ENCODE measurements at regions not wholly inside any gene's neighbourhood (a gene's known extent, or its start where the extent isn't known, plus 50 kb on each side); places are given as distances from the start of the nearest gene placed in this dataset.

GRCh38 chr3:27644941-27645340 is 77.2 kb downstream of the EOMES start:
- no peak overlapping the region for H3K9ac ChIP-seq (ENCODE audit: extremely low read depth, insufficient read length, low read length)
- Mint-ChIP-seq H3K27me3 (ENCODE audit: low read depth) (no peaks in the 10 kb centered on the region), H3K4me1 (peaks cover 3% of the 10 kb centered on the region in 2 experiments; a peak in 1 of 4 replicates)

More at GRCh38 chr3:27644941-27645340, 77.2 kb downstream of the EOMES start:
- Histone ChIP-seq H3K9me3 (ENCODE audit: control insufficient read depth, low read depth, low read length) (no peaks in the 10 kb centered on the region), H2BK20ac (ENCODE audit: low read depth, low read length, poor library complexity, severe bottlenecking) (no peak overlapping the region), H3K18ac (ENCODE audit: insufficient read length, low read depth, low read length) (no peak overlapping the region), H2BK5ac (ENCODE audit: insufficient read length, low read length) (no peak overlapping the region), H3K4ac (ENCODE audit: low read depth, low read length) (no peak overlapping the region), H3K79me1 (ENCODE audit: insufficient read depth, low read depth, low read length, poor library complexity, severe bottlenecking) (no peaks in the 10 kb centered on the region), H4K5ac (ENCODE audit: insufficient read length, low read depth, low read length) (no peak overlapping the region), H2BK12ac (ENCODE audit: insufficient read length, low read depth, low read length) (no peak overlapping the region), H3K23me2 (ENCODE audit: insufficient read length, low read depth, low read length, poor library complexity, severe bottlenecking) (no peaks in the 10 kb centered on the region), H2BK15ac (ENCODE audit: low read depth, low read length) (no peak overlapping the region), H3K14ac (ENCODE audit: insufficient read depth, low read length) (no peak overlapping the region), H3K27ac (ENCODE audit: insufficient read length, low read depth, low read length) (no peak overlapping the region), H3K27me3 (ENCODE audit: insufficient read depth, low read length) (no peaks in the 10 kb centered on the region), H4K20me1 (ENCODE audit: control insufficient read depth, insufficient read depth, insufficient read length) (no peaks in the 10 kb centered on the region), H4K8ac (replicated peaks; ENCODE audit: insufficient read length, low read depth, low read length) (no peak overlapping the region), H2BK120ac (ENCODE audit: low read depth, low read length, poor library complexity, severe bottlenecking) (no peak overlapping the region), H3K23ac (ENCODE audit: insufficient read length, low read depth, low read length) (no peak overlapping the region), H3K79me2 (ENCODE audit: insufficient read depth, low read length) (no peaks in the 10 kb centered on the region), H3K56ac (ENCODE audit: insufficient read length, low read depth, low read length) (no peak overlapping the region), H4K91ac (ENCODE audit: insufficient read length, low read depth, low read length) (no peak overlapping the region), H3K4me1 (ENCODE audit: insufficient read depth, low read length) (no peaks in the 10 kb centered on the region), H2AK5ac (ENCODE audit: insufficient read length, low read length) (no peak overlapping the region), H3K4me2 (ENCODE audit: insufficient read depth, insufficient read length, low read length) (no peak overlapping the region), H3T11ph (ENCODE audit: low read length) (no peak overlapping the region), H2AFZ (ENCODE audit: low read length) (no peak overlapping the region)
- TF ChIP-seq CTCF (conservative IDR thresholded peaks at IDR 0.05), result no peak
- no CpG with 5 or more reads among the region's 4 CpGs for WGBS (ENCODE audit: extremely low coverage, insufficient read length, low lambda C conversion rate)
- Mint-ChIP-seq H3K9me3 (no peaks in the 10 kb centered on the region), H3K27ac (no peak overlapping the region), H3K4me3 (no peak overlapping the region), H3K36me3 (ENCODE audit: insufficient read depth in 1 of 3, low read depth in 3 of 3) (no peaks in the 10 kb centered on the region)
- no peak for DNase-seq
